Stimulated activated CD8-positive, alpha-beta memory T cell treated with anti-CD3 and anti-CD28 coated beads, Interleukin-7, amount 100 ng/mL, for 24 hours (primary cell): ENCODE measurements at regions not wholly inside any gene's neighbourhood (a gene's known extent, or its start where the extent isn't known, plus 50 kb on each side); places are given as distances from the start of the nearest gene placed in this dataset.
A peak's percentile ranks its signal among the peaks of the same experiment; 100 is the strongest.
"Not testable (repeated sequence)": the region's sequence is repeated elsewhere in the genome, so short reads cannot be mapped to it uniquely, and the experiment has no call there.

ENCODE experiments used
- DNase-seq: peaks from one replicate; pipeline ENCODE4 v3.0.0-alpha.2; 2020; ENCODE audit warnings: low read depth

- no peak for DNase-seq
These were observed 51.2 kb upstream of the MEX3C start for GRCh38 chr18:51248685-51249084.

GRCh38 chr18:51250006-51250405, 52.5 kb upstream of the MEX3C start:
- DNase-seq = no peak

GRCh38 chr18:51250458-51251024, 53.1 kb upstream of the MEX3C start:
- DNase-seq = no peak

DNA sequence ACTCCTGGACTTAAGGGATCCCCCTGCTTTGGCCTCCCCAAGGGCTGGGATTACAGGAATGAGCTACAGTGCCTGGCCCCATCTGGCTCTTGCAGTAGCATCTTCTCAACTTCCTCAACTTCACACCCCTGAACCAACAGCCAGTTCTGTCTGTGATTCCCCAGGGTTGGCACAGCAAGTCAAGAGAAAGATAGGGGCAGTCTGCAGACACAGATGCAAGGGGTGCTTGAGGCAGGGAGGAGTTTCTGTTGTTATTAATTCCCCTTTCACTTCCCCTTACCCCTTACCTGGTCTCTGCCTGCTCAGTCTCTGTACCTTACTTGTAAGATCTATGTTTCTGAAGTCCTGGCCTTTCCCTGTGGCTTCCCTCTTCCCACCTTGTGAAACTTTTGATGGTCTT, 54.1 kb upstream of the MEX3C start:
- DNase-seq = no peak

- DNase-seq = no peak
These were observed 56.0 kb upstream of the MEX3C start for GRCh38 chr18:51253476-51253875.

DNA sequence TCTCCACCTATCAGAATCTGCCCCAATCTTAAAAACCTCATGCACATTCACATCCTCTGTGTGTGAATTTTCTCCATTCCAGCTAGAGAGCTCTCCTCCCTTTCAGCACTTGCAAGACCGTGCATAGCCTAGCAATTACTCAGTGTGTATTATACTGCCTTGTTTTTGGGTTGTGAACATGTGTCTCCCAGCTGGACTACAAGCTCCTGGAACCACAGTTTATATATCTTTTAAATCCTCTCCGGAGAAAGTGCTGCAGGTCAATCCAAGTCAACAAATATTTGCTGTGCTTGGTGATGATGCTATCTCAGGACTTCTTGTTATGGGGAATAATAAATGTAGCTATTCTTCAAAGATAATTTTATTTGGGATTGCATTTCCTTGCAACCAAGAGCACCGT, 58.2 kb upstream of the MEX3C start:
- DNase-seq = no peak

GRCh38 chr18:51257150-51257549, 59.7 kb upstream of the MEX3C start:
- no peak for DNase-seq

- DNase-seq = no peak
These were observed 62.6 kb upstream of the MEX3C start for GRCh38 chr18:51260118-51260517.

- DNase-seq = not testable (repeated sequence)
These were observed 68.6 kb upstream of the MEX3C start for GRCh38 chr18:51266077-51266476.

DNA sequence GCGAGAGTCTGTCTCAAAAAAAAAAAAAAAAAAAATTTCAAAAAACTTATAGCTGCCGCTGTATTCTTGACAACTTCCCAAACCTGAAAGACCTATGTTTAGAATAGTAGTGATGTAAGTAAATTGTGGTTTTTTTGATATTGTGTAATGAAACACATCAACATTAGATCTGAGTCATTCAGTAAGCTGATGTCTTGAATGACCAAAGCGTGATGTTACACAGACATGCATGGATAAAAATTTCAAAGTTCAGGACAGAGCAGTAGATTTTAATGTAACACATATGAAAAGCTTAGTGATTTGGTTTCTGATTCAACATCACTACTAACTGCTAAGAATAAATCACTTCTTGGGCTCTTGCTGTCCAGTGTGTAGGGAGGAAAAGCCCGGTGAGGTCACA, 69.3 kb upstream of the MEX3C start:
- DNase-seq = no peak

GRCh38 chr18:51273437-51273836, 76.0 kb upstream of the MEX3C start:
- DNase-seq = no peak

DNA sequence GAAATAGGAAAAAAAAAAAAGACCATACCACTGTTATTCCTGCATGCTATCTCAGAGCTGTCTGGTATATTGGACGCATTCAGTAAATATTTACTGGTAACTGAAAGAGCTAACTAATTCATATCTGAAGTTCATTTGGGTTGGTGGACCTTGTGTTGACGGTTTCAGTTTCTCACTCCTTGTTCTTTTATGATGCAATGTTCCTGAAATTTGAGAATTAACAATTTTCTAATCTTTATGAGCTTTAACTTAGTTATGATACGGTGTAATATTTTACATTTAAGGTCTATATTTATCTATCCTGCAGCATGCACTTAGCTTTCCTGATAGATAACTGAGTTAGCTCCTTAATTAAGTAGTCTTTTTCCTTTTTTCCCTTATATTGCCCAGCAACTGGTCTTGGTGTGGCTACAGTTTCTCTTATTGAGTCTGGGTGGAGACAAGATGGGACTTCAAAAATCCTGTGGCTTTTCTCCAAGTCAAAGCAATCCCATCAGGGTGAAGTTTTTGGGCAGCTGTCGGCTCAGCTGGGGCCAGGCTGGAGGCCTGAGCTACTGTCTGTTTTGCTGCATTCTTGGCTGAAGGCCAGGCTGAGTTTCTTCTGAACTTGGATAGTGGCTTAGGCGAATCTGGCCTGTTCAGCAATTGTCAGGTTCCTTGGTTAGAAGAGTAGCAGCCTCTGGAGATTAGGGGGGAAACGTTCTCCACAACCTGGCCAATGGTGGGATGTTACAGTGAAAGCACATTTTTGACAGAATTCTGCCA, 78.4 kb upstream of the MEX3C start:
- no peak for DNase-seq

DNA sequence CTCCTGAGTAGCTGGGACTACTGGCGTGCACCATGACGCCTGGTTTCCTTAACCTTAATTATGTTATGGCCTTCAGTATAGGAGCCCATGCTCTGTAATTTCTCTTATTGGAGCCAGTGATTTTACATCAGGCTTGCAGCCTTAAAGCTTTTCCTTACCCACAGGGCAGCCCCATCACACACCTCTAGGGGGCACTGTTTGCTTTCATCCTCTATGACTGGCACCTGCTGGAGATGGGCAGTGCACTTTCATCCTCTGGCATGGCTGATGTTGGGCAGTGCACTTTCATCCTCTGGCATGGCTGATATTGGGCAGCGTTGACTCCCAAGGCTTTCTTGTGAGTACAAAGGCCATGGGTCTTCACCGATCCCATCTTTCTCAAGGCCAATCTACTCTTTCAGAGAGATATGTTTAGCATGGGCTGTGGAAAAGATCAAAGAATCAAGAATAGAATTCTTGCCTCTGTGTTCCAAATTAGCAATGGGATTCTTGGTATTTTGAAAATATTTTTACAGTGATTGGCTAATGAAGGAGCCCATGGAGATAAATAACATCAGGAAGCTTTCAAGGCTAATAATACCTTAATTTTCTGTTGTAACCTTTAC, 80.7 kb upstream of the MEX3C start:
- DNase-seq = peak; percentile 6

GRCh38 chr18:51279367-51279984, 82.0 kb upstream of the MEX3C start:
- no peak for DNase-seq

DNA sequence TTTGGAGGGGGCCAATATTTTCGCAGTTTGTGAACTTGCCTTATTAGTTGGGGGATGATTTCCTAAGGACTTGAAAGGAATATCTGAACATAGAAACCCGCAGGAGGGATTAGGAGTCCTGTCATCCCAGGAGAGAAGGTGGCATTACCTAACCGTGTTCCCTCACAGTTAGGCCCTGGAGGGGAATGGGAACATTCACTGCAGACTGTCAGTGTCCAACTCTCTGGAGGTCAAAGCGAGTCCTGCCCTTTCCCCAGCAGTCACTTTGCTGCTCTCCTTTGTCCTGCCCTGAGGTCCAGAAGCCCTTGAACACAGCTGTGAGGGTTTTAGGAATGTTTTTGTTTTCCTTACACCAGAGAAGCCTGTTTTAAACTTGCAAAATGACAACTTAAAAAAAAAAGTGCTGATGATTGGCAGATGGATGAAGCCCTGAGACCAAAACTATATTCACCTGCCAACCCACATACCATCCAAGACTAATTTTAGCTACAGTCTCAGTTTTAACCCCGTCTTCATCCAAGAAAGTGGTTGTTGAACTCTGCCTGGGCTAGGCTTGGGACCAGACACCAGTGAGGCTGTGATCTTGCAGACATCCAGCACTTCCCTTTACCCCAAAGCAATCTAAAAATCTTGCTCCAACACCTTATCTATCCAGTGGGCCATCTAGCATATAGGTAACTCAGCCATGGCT, 90.5 kb upstream of the MEX3C start:
- DNase-seq = no peak

GRCh38 chr18:51288582-51288981, 91.1 kb upstream of the MEX3C start:
- no peak for DNase-seq

GRCh38 chr18:51290860-51291259, 93.4 kb upstream of the MEX3C start:
- DNase-seq = no peak

- DNase-seq = no peak
These were observed 103.4 kb upstream of the MEX3C start for GRCh38 chr18:51300912-51301311.

DNA sequence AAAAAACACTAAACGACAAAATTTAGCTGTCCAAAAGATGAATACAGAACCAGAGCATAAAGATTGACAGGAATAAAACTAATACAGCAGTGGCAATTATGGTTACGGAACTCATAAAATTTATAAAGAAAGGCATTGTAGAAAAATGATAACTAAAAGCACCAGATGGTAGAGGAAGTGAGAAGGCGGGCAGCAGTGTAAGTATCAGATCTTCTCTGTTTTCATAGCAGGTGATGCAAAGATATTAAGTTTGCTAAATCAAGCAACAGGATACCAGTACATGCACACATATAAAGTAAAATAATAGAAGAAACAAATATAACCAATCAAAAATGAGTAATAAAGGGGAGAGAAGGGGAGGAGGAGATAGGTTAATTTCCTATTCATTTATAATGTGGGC, 103.9 kb upstream of the MEX3C start:
- DNase-seq = no peak

GRCh38 chr18:51316677-51317076, 119.2 kb upstream of the MEX3C start:
- DNase-seq = no peak

DNA sequence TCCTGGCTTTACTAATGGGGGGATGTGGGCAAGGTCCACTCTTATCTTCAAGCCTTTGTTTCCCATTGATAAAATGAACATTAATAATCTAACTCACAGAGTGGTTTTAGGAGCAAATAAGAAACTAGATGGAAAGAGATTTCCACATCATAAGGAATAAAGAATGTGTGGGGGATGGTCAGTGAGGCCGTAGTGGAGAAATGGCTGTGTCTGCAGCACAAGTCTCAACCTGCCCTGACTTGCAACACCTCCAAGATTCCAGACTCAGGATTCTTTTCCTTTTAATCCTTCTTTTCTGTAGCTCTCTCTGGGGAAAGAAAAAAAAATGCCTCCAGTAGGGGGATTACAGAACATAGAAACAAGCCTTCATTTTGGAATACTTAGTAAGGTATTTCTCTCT, 124.2 kb upstream of the MEX3C start:
- no peak for DNase-seq

GRCh38 chr18:51323961-51324360, 126.5 kb upstream of the MEX3C start:
- DNase-seq = no peak

DNA sequence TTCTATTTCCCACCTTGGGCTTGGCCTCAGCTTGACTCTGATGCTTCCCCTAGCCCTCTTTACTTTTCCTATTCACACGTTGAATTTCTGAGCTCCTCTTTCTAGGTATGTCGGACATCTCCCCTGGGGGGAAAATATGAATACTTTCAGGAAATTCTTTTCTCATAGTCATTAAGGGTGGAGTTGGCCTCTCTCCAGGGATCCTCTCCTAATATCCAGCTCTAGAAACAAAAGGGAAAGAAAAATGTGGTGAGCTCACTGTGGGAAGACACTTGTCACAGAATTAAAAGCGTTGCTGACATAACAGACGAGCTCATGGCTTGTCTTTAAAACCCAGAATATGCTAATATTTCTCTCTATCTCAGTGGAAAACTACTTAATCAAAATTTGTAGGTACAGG, 132.7 kb upstream of the MEX3C start:
- DNase-seq = no peak
